SKM-1 treated with dmso at 0.1 percent for 144 hours (cell line): ENCODE measurements at regions not wholly inside any gene's neighbourhood (a gene's known extent, or its start where the extent isn't known, plus 50 kb on each side); places are given as distances from the start of the nearest gene placed in this dataset.
A peak's percentile ranks its signal among the peaks of the same experiment; 100 is the strongest.
"Not testable (repeated sequence)": the region's sequence is repeated elsewhere in the genome, so short reads cannot be mapped to it uniquely, and the experiment has no call there.

Experiments
- DNase-seq: peaks from one replicate; lab custom pipeline; 2025; ENCODE audit not compliant: unreplicated experiment; lab: John Stamatoyannopoulos, UW

DNA sequence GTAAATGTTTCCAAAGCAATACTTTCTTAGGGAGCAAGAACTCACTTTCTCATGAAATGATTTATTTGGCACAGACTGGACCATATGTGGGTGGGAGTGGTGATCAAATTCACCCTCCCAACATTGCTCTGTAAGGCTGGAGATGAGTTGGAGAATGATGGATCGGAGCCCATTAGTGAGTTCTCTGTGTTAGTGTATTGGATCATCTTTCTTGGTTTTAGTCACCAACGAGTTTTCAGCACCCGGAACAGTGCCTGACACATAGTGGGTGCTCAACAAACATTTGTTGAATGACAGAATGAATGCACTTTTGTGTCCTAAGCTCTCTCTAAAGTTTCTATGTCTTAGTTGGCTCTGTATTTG lies 104.5 kb upstream of the FAM20A start:
- DNase-seq, result no peak

DNA sequence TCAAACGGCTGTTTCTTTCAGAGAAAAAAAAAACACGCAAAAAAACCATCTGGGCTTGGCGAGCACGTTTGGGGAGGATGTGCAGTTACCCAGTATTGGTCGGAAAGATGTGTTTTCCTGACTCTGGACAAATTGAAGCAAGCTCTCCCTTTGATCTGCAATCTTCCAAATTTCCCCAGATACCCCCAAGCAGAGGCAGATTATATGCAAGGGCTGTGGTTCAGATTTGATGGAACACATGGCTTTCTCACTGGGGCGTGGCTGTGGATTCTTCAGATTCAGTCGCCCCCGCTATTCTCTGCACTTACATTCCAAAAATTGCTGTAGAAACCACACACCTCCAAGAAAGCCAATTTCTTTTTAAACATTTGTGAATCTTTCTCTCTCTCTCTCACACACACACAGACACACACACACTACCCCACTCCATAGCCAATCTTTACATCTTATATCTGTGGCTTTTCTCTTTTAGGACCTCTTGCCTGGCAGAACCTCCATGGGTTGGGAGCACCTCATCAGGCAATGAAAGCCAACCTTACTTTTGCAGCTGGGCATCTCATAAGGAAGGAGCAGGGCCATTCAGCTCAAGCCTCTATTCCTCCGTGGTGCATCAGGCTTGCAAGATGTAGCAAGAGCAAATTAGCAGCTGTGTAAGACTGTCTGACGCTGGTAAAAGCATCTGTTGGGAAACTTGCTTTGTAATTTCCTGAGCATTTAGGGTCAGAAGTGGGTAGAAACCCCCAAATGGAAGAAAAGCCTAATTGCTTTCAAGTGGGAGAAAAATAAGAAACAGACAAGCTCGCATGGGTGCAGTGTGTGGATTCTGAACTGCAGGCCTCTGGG lies 103.9 kb upstream of the FAM20A start:
- DNase-seq, result no peak

DNA sequence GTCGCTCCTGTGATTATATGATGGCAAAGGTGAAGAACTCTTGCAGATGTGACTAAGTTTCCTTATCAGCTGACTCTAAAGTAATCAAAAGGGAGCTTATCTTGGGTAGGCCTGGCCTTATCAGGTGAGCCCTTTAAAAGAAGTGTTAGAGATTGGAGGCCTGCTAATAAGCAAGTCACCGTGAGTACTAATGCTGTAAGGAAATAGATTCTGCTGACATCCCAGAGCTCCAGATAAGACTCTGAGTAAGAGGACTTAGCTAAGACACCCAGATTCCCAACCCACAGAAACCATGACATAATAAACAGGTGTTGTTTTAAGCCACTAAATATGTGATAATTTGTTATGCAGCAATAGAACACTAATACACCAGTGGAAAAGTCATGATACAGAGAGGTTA lies 99.9 kb upstream of the FAM20A start:
- no peak for DNase-seq

DNA sequence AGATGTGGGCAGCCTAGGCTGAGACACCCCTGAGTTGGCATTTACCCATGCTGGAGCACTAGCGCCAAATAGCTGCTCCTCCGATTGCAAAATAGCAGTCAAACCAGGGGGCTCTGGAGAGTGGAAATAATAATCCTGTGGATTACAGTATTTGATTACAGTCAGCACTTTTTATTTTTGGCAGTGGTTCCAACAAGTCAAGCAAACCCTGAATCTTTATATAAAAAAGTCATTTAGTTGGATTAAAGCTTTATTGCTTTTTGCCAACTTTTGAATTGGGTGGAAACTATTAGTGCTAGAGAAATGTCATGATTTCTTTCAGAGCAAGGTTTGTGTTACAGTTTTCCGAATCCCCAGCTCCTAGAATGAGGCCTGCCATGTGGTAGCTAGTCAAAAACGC lies 99.3 kb upstream of the FAM20A start:
- no peak for DNase-seq

DNA sequence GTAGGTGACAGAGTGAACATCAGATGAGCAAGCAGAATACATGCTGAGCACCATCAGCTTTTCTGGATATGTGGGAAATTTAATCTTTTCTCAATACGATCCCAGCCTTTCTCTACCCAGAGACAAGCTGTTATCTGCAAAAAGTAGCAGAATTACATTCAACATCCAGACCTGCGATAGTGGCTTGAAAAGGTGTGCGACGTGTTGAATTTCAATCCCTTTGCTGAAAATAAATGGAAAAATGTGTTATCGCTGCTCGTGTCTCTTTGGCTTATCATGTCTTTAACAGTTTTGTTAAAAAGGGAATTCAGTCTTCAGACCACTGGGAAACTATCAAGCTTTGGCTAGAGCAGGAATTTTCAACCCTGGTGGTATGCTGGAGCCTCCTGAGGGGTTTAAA lies 98.8 kb upstream of the FAM20A start:
- DNase-seq, result no peak

DNA sequence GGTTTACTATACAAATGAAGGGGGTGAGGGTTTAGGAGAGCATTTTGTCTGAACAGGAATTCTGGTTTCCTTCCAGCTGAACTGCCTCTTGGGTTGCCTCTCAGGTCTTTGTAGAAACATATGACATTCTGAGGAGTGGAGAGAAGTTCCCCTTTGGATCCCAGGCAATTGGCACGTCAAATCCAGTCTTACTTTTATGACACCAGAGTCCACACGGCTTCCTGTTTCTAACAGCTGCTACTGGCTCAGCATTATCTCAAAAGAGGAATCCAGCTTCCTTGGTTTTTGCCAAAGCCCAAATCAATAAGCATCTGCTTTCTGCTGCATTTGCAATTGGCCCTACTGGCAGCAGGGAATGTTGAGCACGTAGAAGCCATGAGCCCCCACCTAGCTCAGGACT lies 97.6 kb upstream of the FAM20A start:
- peak; percentile 70 for DNase-seq

DNA sequence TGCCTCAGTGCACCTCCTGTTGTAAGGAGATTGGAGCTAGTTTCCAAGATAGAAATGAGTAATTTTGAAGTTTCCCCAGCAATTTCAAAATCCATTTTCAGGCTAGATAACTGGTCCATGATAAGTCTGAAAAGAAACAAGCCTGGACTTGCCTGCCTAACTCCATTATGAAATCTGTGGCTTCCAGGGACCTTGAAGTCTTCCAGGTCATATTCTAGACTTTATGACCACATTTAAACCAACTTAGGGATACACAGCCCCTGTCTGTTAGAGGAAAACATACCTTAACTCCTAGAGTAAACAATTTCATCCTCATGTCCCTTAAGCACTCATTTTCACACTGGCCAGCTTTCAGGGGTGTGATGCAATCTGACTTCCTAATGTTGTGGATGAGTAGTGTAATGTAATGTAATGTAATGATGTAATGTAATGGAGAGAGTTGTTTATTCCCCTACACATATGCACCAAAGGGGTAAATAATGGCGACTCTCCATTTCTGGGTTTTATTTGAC lies 96.7 kb upstream of the FAM20A start:
- DNase-seq, result peak; percentile 52

DNA sequence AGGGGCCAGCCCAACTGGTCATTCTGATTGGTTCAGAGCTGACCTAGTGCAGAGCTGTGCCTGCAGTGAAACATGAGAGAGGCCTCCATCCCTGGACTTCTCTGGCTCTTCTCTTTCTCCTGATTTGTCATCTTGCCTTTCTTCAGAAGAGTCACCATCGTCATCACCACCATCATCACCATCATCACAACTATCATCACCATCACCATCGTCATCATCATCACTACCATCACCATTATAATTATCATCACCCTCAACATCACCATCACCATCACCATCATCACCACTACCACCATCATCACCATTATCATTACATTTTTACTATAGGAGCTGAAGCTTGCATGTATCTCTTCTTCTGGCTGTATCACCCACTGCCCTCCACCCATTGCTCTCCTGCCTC lies 94.5 kb upstream of the FAM20A start:
- no peak for DNase-seq

DNA sequence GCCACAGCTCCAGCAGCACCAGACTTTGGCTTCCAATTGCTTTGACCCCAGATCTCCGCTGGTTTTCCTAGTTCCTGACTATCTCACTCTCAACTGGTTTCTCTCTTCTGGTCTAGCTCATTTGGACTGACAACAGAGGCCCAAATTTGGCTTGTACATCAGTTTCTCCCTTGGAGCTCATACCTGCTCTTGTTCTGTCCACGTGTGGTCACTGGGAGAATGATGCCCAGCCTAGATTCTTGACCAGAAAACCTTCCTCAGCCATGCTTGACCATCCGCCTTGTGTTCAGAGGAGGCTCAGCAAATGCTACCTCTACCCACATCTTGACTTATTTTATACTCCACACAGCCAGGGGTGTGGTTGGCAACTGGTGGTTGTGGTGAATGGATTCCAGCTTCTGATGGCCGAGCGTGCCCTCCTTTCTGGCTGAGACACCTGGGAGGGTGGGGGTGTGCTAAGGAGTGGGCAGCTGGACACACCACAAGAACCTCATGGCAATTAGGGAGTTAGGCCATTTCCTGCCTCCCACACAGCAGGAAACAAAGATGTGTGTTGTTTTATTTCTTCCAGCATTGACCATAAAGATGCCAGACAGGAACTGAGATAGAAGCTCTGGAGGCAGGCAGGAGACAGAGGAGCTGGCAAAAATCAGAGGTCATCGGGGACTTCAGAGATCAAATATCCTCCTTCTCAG lies 93.8 kb upstream of the FAM20A start:
- no peak for DNase-seq

DNA sequence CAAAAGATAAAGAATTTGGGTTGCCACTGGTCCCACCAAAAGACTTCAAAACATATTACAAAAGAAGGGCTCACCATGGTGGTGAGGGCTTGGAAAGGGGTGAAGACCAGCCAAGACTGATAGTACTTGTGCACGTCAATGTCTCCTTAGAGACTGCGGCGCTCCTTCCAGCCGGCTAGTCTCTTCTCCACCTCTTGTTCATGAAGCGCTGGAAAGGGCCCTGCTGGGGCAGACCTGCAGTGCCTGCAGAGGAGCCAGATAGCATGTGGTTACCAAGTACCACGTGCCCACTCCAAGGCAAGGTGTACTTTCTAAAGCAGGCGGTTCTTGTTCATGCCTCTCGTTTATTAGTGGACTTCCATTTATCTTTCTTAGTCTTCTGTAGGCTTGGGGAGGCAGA lies 92.7 kb upstream of the FAM20A start:
- DNase-seq, result no peak

DNA sequence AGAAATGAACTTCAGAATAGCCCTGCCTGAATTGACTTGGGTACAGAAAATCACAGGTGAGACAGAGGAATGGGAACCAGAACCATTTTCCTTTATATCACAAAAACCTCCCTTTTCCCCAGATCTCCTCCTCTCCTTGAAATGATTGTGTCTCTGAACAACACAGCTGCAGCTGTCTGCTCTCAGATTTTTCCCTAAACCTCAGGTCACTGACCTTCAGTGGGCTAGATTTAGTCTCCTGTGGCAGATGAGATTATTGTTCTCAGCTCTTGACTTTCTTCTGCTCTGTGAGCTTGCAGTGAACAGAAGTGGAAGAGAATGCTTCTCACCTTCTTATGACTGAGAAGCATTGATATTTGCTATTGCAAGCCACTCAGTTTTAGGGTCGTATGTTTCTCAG lies 92.3 kb upstream of the FAM20A start:
- DNase-seq, result no peak

DNA sequence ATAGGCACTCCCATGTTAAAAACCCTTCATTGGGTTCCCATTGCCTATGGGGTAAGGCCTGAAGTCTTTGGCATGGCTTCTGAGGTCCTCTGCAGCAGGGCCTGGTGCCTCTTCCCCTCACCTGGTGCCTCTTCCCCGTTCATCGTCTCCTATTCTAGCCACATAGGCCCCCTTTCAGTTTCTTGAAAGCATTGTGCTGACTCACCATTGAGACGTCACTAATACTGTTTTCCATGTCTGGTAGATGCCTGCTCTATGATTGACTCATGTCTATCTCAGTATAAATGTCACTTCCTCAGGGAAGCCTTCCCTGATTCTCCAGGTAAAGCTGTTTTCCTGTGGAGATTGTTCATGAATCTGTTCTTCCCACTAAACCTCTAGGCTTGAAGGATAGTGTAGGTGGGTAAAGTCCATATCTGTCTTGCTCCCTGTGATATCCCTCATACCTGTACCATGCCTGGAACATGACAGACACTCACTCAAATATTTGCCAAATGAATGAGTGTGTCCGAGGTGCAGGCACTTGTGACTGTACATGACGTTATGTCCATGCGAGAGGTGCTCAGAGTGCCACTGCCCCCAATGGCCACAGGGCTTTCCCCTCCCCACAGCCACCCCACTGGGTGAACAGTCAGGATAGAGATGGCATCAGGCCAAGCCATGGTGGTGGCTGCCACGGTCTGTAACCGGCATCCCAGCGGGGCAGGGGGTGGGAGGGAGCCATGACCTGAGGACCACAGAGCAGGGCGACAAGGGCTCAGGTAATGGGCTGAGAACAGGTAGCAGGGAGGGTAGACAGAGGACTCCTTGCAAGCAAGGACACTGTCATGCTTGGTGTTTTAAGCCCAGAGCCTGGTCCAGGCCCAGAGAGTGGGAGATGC lies 85.2 kb upstream of the FAM20A start:
- DNase-seq, result no peak

DNA sequence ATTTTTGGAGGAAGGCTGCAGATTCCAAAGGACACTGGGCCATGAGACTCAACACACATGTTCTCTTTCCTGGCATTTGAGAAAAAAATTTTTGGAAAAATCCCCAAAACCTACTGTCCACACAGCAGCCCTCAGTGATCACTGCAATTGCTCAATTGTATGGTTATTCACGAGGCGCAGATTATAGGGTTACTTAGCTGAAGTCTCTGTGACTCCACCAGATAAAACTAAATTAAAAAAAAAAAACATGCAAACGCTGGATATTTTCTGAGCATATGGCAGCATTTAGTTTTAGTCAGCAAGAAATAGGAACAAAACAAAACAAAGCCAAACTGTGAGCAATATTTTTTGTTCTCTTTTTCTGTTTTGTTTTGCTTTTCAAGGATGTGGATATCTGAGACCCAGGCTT lies 83.8 kb upstream of the FAM20A start:
- no peak for DNase-seq

DNA sequence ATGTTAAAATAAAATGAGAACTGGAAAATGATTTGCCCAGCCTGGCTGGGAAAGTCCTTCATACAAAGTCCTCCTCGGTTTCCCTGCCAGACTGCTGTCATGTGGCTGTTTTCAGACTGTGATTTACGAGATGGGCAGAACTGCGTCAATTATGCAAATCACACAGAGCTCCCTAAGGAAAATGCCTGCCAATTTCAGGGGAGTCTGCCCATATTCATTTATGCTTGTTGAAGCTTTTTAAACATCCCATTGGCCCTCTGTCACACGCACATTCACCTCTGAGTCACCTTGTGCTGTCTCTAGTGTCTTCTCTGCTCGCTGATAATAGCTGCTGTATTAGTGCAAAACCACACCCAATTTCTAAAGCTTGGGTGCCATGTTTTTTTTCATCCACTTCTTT lies 81.7 kb upstream of the FAM20A start:
- no peak for DNase-seq

DNA sequence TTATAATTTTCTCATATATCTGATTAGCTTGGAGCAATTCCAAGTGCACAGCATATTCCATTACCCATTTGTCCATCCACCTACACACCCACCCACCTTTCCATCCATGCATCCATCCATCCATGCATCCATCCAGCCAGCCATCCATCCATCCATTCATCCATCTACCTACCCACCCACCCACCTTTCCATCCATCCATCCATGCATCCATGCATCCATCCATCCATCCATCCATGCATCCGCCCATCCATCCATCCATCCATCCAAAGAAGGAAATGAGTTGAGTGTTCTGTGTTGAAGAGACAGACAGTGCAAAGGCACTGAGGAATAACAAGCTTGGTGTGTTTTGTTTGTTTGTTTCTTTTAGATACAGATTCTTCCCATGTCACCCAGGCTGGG lies 78.7 kb upstream of the FAM20A start:
- DNase-seq, result no peak

DNA sequence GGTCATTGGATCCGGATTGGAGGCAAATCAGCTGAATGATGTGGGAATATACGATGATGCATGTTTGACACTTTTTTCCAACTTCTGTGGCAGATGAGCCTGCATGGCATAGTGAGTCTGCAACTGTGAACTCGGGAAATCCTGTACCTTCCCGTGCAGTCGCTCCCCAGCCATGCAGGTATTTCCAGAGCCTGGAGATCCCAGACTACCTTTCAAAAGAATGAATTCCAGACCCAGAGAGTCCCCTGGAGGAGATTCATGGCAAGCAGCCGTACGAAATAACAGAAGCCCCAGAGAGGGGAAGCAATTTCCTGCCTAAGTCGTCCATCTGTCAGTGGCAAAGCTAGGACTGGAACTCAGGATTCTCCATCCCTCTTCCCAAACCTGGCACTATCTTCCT lies 75.7 kb upstream of the FAM20A start:
- no peak for DNase-seq

DNA sequence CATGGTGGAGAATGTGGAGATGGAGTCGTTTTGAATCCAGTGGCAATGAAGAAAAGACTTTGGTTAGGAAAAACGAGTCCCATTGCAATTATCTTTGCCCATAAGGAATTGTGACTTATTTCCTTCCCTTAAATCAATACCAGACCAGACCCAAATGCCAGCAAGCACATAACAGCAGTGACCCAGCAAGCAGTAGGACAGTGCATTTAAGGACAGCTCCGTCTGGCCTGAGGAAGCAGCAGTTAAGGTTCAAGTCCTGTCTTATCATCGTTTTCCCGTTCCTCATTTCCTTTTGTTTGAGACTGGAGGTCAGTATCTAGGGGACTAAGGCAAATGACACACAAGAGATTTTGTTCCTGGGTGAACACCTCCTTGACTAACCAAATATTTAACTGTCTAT lies 74.6 kb upstream of the FAM20A start:
- DNase-seq, result no peak

DNA sequence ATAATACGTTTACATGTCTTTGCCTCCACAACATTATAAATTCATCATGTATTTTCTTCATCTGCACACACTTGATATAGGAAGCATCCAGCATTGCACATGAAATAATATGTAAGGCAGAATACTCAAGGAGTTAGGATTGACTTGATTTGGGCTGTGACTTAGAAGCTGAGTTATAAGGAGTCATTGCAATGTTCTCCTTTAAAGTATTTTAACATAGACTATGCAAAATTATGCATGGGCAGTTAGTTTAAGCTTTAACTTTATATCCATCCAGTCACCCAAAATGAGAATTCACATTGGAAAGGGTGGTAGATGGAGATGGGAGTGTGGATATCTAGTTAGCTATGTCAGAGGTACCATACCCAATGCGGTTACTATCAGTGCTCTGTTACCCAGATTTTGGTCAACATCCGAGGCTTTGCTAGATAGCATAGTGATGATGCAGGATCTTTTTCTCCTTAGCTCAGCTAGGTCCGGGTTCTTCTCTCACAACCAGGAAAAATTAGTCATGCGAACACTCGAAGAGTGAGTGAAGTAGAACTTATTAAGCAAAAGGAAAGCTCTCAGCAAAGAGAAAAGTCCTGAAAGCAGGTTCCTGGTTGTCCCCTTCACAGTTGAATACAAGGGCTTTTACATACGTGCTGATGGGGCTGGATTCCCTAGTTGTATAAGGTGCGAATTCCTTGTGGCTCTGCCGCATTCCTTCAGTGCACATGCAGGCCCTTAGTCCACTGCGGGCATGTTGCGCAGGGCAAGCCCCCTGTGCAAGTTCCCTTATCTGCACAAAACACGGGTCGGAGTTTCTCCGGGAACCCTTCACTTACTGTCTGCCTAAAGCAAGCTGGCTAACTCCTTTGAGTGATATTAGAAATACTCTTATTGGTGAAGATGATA lies 73.1 kb upstream of the FAM20A start:
- DNase-seq, result no peak

DNA sequence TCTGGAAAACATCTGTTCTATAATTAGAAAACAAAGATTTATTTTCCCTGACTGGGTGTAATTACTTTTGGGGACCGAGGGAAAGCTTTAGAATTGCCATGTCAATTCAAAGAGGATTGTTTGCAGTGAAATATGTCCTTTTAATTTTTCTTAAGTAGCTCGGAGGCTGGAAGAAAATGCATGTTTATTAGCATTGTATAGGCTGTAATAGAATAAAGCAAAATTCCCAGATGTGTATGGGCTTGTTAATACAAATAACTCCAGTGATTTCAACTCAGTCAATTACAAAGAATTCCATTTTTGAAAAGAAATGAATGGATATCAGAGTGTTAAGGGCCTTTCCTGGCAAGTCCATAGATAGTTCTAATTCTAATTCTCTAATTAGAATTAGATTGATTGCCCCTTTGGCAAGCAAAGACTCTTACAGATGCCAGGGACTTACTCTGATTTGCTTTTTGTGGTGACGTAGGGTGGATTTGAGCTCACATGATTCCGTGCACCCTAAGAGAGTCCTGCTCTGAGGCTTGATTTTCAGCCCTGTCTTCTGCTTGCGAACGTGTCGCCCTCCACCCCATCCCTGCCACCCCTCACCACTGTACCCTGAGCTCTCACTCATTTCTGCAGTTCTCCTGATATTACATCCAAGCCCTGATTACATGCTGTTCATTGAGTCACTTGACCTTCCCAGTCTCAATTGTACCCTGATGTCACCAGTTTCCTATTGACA lies 70.0 kb upstream of the FAM20A start:
- DNase-seq, result no peak

DNA sequence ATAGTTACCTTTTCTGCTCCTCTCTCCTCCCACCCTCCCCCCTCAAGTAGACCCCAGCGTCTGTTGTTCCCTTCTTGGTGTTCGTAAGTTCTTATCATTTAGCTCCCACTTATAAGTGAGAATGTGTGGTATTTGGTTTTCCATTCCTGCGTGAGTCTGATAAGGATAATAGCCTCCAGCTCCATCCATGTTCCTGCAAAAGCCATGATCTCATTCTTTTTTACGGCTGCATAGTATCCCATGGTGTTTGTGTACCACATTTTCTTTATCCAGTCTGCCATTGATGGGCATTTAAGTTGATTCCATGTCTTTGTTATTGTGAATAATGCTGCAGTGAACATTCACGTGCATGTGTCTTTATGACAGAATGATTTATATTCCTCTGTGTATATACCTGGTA lies 65.3 kb upstream of the FAM20A start:
- not testable (repeated sequence) for DNase-seq
